Adrenal gland (tissue), 7 donors: ENCODE measurements at regions not wholly inside any gene's neighbourhood (a gene's known extent, or its start where the extent isn't known, plus 50 kb on each side); places are given as distances from the start of the nearest gene placed in this dataset.

Source experiments
- DNase-seq, 7 donors: peaks; one replicate each; pipeline ENCODE4 v3.0.0-alpha.2; 2019 to 2020
- H3K27ac ChIP-seq, 5 donors: fragments of 200-600 bp; sonication (generic) in 4 of 5; 1 replicate in 3 of 5; 2 replicates in 2 of 5; pipeline versions ENCODE4 v1.5.1 to v1.8.0; 2016 to 2020; ENCODE audit warnings: mild to moderate bottlenecking in 1 of 5
- H3K27me3 ChIP-seq: fragments of 200-600 bp; 2 replicates; pipeline ENCODE4 v1.8.0; 2021
- H3K36me3 ChIP-seq, 2 donors: fragments of 200-600 bp; replicated peaks in 1 of 2; 1 replicate in 1 of 2; 2 replicates in 1 of 2; pipeline versions ENCODE4 v1.5.1 to v1.8.0; 2018 to 2022
- H3K4me1 ChIP-seq, 2 donors: fragments of 200-600 bp; replicated peaks in 1 of 2; 1 replicate in 1 of 2; 2 replicates in 1 of 2; pipeline versions ENCODE4 v1.5.1 to v1.8.0; 2018 to 2021
- H3K4me3 ChIP-seq, 4 donors: fragments of 200-600 bp; sonication (generic) in 3 of 4; one replicate each; pipeline ENCODE4 v1.5.1; 2016 to 2018
- H3K9me3 ChIP-seq, 3 donors: fragments of 200-600 bp; sonication (generic) in 1 of 3; replicated peaks in 1 of 3; 1 replicate in 2 of 3; 2 replicates in 1 of 3; pipeline versions ENCODE4 v1.5.1 to v1.8.0; 2016 to 2021
- CTCF ChIP-seq, 6 experiments: fragments of 450-650 bp in 4 of 6; fragments of 200-600 bp in 2 of 6; sonication (generic) in 1 of 6; IDR thresholded peaks; 1 replicate in 5 of 6; 2 replicates in 1 of 6; pipeline versions ENCODE4 v1.5.1 to v1.8.0; 2016 to 2021; ENCODE audit warnings: antibody characterized with exemption in 6 of 6, mild to moderate bottlenecking in 2 of 6, moderate library complexity in 1 of 6
- POLR2A ChIP-seq, 2 donors: fragments of 450-650 bp; IDR thresholded peaks; one replicate each; pipeline ENCODE4 v1.6.1; 2017; ENCODE audit warnings: antibody characterized with exemption in 2 of 2, mild to moderate bottlenecking in 2 of 2, moderate library complexity in 1 of 2
- intact Hi-C, 2 donors: fragments of 100-400 bp; cut with DNase I; formaldehyde crosslinking; loops; one replicate each; pipeline versions ENCODE4 v1.14.1 to v1.15.0; 2022 to 2023
- donor health status: DM: yes; HTN: yes; CAD: no.
- donor health status: DM: no; HTN: no; CAD: no.
- donor health status: DM: no; HTN: no; CAD: no.

- DNase-seq = no peak
- no peaks in the 10 kb centered on the region for H3K36me3 ChIP-seq
- intact Hi-C loops = no loop called here
- H3K4me3 ChIP-seq = no peak overlapping the region
- no peak overlapping the region for H3K27ac ChIP-seq
- H3K9me3 ChIP-seq = no peaks in the 10 kb centered on the region
- no peaks in the 10 kb centered on the region for H3K27me3 ChIP-seq
- H3K4me1 ChIP-seq = no peaks in the 10 kb centered on the region
- TF ChIP-seq POLR2A (IDR thresholded peaks at IDR 0.05) (no peak), CTCF (IDR thresholded peaks at IDR 0.05) (no peak)
These were observed 53.4 kb upstream of the PAM start for GRCh38 chr5:102701748-102702147.
